C1 segment of cervical spinal cord (tissue), 14 donors: ENCODE measurements at regions not wholly inside any gene's neighbourhood (a gene's known extent, or its start where the extent isn't known, plus 50 kb on each side); places are given as distances from the start of the nearest gene placed in this dataset.
"Not testable (repeated sequence)": the region's sequence is repeated elsewhere in the genome, so short reads cannot be mapped to it uniquely, and the experiment has no call there.

ENCODE experiments used
- DNase-seq, 14 donors: peaks; one replicate each; lab custom pipeline; 2025; lab: John Stamatoyannopoulos, UW

- DNase-seq, result no peak
These were observed 232.5 kb downstream of the RAB11FIP4 start for GRCh38 chr17:31623990-31624389.

GRCh38 chr17:31622500-31622899 is 231.0 kb downstream of the RAB11FIP4 start:
- no peak for DNase-seq

GRCh38 chr17:31621566-31621965 is 230.1 kb downstream of the RAB11FIP4 start:
- no peak for DNase-seq

GRCh38 chr17:31611053-31611452 is 219.6 kb downstream of the RAB11FIP4 start:
- DNase-seq, result not testable (repeated sequence)

GRCh38 chr17:31609996-31610910 is 218.8 kb downstream of the RAB11FIP4 start:
- DNase-seq, result no peak

GRCh38 chr17:31609331-31609730 is 217.9 kb downstream of the RAB11FIP4 start:
- DNase-seq, result no peak

- no peak for DNase-seq
These were observed 217.3 kb downstream of the RAB11FIP4 start for GRCh38 chr17:31608659-31609254.

- DNase-seq, result no peak
These were observed 214.3 kb downstream of the RAB11FIP4 start for GRCh38 chr17:31605761-31606160.

GRCh38 chr17:31604936-31605335 is 213.5 kb downstream of the RAB11FIP4 start:
- no peak for DNase-seq

GRCh38 chr17:31600144-31600543 is 208.7 kb downstream of the RAB11FIP4 start:
- DNase-seq, result not testable (repeated sequence)

- DNase-seq, result no peak
These were observed 207.6 kb downstream of the RAB11FIP4 start for GRCh38 chr17:31598921-31599571.

- no peak for DNase-seq
These were observed 206.9 kb downstream of the RAB11FIP4 start for GRCh38 chr17:31598399-31598782.

- no peak for DNase-seq
These were observed 206.3 kb downstream of the RAB11FIP4 start for GRCh38 chr17:31597646-31598398.

GRCh38 chr17:31596382-31597323 is 205.2 kb downstream of the RAB11FIP4 start:
- peak in 11 of 14 donors; percentile 19 to 78 (median 56) for DNase-seq

GRCh38 chr17:31595666-31596381 is 204.3 kb downstream of the RAB11FIP4 start:
- DNase-seq, result peak in 1 of 14 donors; percentile 2

- DNase-seq, result no peak
These were observed 203.6 kb downstream of the RAB11FIP4 start for GRCh38 chr17:31595076-31595475.

- DNase-seq, result no peak
These were observed 202.9 kb downstream of the RAB11FIP4 start for GRCh38 chr17:31594416-31594815.

- peak in 1 of 14 donors; percentile 40 for DNase-seq
These were observed 202.3 kb downstream of the RAB11FIP4 start for GRCh38 chr17:31593806-31594205.

- DNase-seq, result no peak
These were observed 200.4 kb downstream of the RAB11FIP4 start for GRCh38 chr17:31591924-31592323.

GRCh38 chr17:31588512-31588911 is 197.0 kb downstream of the RAB11FIP4 start:
- DNase-seq, result no peak
